ENCODE measurements at regions not wholly inside any gene's neighbourhood (a gene's known extent, or its start where the extent isn't known, plus 50 kb on each side); places are given as distances from the start of the nearest gene placed in this dataset.

GRCh38 chr6:106886922-106887797 is 87.4 kb downstream of the CD24 start:
- whole genome bisulfite sequencing, 2 donors, result 54% methylated on average over 8 of the region's 8 CpGs
- H3K27ac ChIP-seq (ENCODE audit: low read depth in 2 of 2, low read length in 1 of 2), result peak overlapping the region; percentile 7 to 33

GRCh38 chr6:106886081-106886843 is 88.3 kb downstream of the CD24 start:
- Histone ChIP-seq H3K4me1 (ENCODE audit: control insufficient read depth in 2 of 2, insufficient read depth in 2 of 2, low read length in 1 of 2) (peaks cover 0 to 2% of the 10 kb centered on the region in 2 donors), H3K36me3 (ENCODE audit: control insufficient read depth in 2 of 2, insufficient read depth in 2 of 2, low read length in 1 of 2) (no peaks in the 10 kb centered on the region), H3K27ac (ENCODE audit: low read depth in 2 of 2, low read length in 1 of 2) (peak overlapping the region in 1 of 2 donors; percentile 78), H3K4me3 (ENCODE audit: low read depth in 1 of 2, low read length in 2 of 2) (no peak overlapping the region), H3K27me3 (ENCODE audit: control insufficient read depth in 1 of 2, insufficient read depth in 2 of 2, low read length in 2 of 2) (no peaks in the 10 kb centered on the region), H3K9me3 (ENCODE audit: control insufficient read depth in 2 of 2, insufficient read depth in 1 of 2, low read depth in 1 of 2, low read length in 1 of 2) (no peaks in the 10 kb centered on the region)
- WGBS, 2 donors, result 57 to 60% methylated on average over 9 of the region's 9 CpGs

More at GRCh38 chr6:106886922-106887797, 87.4 kb downstream of the CD24 start:
- Histone ChIP-seq H3K9me3 (ENCODE audit: control insufficient read depth in 2 of 2, insufficient read depth in 1 of 2, low read depth in 1 of 2, low read length in 1 of 2) (no peaks in the 10 kb centered on the region), H3K4me1 (ENCODE audit: control insufficient read depth in 2 of 2, insufficient read depth in 2 of 2, low read length in 1 of 2) (peaks cover 0 to 2% of the 10 kb centered on the region in 2 donors), H3K36me3 (ENCODE audit: control insufficient read depth in 2 of 2, insufficient read depth in 2 of 2, low read length in 1 of 2) (no peaks in the 10 kb centered on the region), H3K27me3 (ENCODE audit: control insufficient read depth in 1 of 2, insufficient read depth in 2 of 2, low read length in 2 of 2) (no peaks in the 10 kb centered on the region), H3K4me3 (ENCODE audit: low read depth in 1 of 2, low read length in 2 of 2) (no peak overlapping the region)

- Histone ChIP-seq H3K9me3 (ENCODE audit: control insufficient read depth in 2 of 2, insufficient read depth in 1 of 2, low read depth in 1 of 2, low read length in 1 of 2) (no peaks in the 10 kb centered on the region), H3K27me3 (ENCODE audit: control insufficient read depth in 1 of 2, insufficient read depth in 2 of 2, low read length in 2 of 2) (no peaks in the 10 kb centered on the region), H3K36me3 (ENCODE audit: control insufficient read depth in 2 of 2, insufficient read depth in 2 of 2, low read length in 1 of 2) (no peaks in the 10 kb centered on the region), H3K27ac (ENCODE audit: low read depth in 2 of 2, low read length in 1 of 2) (peak overlapping the region; percentile 67 to 78), H3K4me1 (ENCODE audit: control insufficient read depth in 2 of 2, insufficient read depth in 2 of 2, low read length in 1 of 2) (peaks cover 0 to 2% of the 10 kb centered on the region in 2 donors), H3K4me3 (ENCODE audit: low read depth in 1 of 2, low read length in 2 of 2) (no peak overlapping the region)
- 36 to 51% methylated on average over 4 of the region's 4 CpGs for WGBS, 2 donors
These were observed 88.8 kb downstream of the CD24 start for GRCh38 chr6:106885679-106886078.

GRCh38 chr6:106884576-106884975 is 90.0 kb downstream of the CD24 start:
- 88 to 89% methylated on average over 6 of the region's 6 CpGs for WGBS, 2 donors
- H3K27me3 ChIP-seq (ENCODE audit: control insufficient read depth in 1 of 2, insufficient read depth in 2 of 2, low read length in 2 of 2), result no peaks in the 10 kb centered on the region
- no peaks in the 10 kb centered on the region for H3K36me3 ChIP-seq (ENCODE audit: control insufficient read depth in 2 of 2, insufficient read depth in 2 of 2, low read length in 1 of 2)
- H3K4me1 ChIP-seq (ENCODE audit: control insufficient read depth in 2 of 2, insufficient read depth in 2 of 2, low read length in 1 of 2), result peaks cover 0 to 2% of the 10 kb centered on the region in 2 donors
- H3K27ac ChIP-seq (ENCODE audit: low read depth in 2 of 2, low read length in 1 of 2), result peak overlapping the region; percentile 12 to 65
- no peak overlapping the region for H3K4me3 ChIP-seq (ENCODE audit: low read depth in 1 of 2, low read length in 2 of 2)
- H3K9me3 ChIP-seq (ENCODE audit: control insufficient read depth in 2 of 2, insufficient read depth in 1 of 2, low read depth in 1 of 2, low read length in 1 of 2), result no peaks in the 10 kb centered on the region

- peak overlapping the region; percentile 50 to 73 for H3K27ac ChIP-seq (ENCODE audit: low read depth in 2 of 2, low read length in 1 of 2)
- H3K27me3 ChIP-seq (ENCODE audit: control insufficient read depth in 1 of 2, insufficient read depth in 2 of 2, low read length in 2 of 2), result no peaks in the 10 kb centered on the region
- no peaks in the 10 kb centered on the region for H3K36me3 ChIP-seq (ENCODE audit: control insufficient read depth in 2 of 2, insufficient read depth in 2 of 2, low read length in 1 of 2)
- peaks cover 0 to 2% of the 10 kb centered on the region in 2 donors for H3K4me1 ChIP-seq (ENCODE audit: control insufficient read depth in 2 of 2, insufficient read depth in 2 of 2, low read length in 1 of 2)
- no peaks in the 10 kb centered on the region for H3K9me3 ChIP-seq (ENCODE audit: control insufficient read depth in 2 of 2, insufficient read depth in 1 of 2, low read depth in 1 of 2, low read length in 1 of 2)
- no peak overlapping the region for H3K4me3 ChIP-seq (ENCODE audit: low read depth in 1 of 2, low read length in 2 of 2)
- whole genome bisulfite sequencing, 2 donors, result 51 to 65% methylated on average over 4 of the region's 4 CpGs
These were observed 90.7 kb downstream of the CD24 start for GRCh38 chr6:106883808-106884262.

- H3K27ac ChIP-seq (ENCODE audit: low read depth in 2 of 2, low read length in 1 of 2), result peak overlapping the region; percentile 73 to 79
- H3K36me3 ChIP-seq (ENCODE audit: control insufficient read depth in 2 of 2, insufficient read depth in 2 of 2, low read length in 1 of 2), result no peaks in the 10 kb centered on the region
- no peak overlapping the region for H3K4me3 ChIP-seq (ENCODE audit: low read depth in 1 of 2, low read length in 2 of 2)
- WGBS, 2 donors, result 85% methylated on average over 8 of the region's 8 CpGs
- no peaks in the 10 kb centered on the region for H3K27me3 ChIP-seq (ENCODE audit: control insufficient read depth in 1 of 2, insufficient read depth in 2 of 2, low read length in 2 of 2)
- no peaks in the 10 kb centered on the region for H3K9me3 ChIP-seq (ENCODE audit: control insufficient read depth in 2 of 2, insufficient read depth in 1 of 2, low read depth in 1 of 2, low read length in 1 of 2)
- no peaks in the 10 kb centered on the region for H3K4me1 ChIP-seq (ENCODE audit: control insufficient read depth in 2 of 2, insufficient read depth in 2 of 2, low read length in 1 of 2)
These were observed 91.7 kb downstream of the CD24 start for GRCh38 chr6:106882601-106883518.

- Histone ChIP-seq H3K27me3 (ENCODE audit: control insufficient read depth in 1 of 2, insufficient read depth in 2 of 2, low read length in 2 of 2) (no peaks in the 10 kb centered on the region), H3K9me3 (ENCODE audit: control insufficient read depth in 2 of 2, insufficient read depth in 1 of 2, low read depth in 1 of 2, low read length in 1 of 2) (no peaks in the 10 kb centered on the region), H3K36me3 (ENCODE audit: control insufficient read depth in 2 of 2, insufficient read depth in 2 of 2, low read length in 1 of 2) (no peaks in the 10 kb centered on the region), H3K4me3 (ENCODE audit: low read depth in 1 of 2, low read length in 2 of 2) (no peak overlapping the region), H3K4me1 (ENCODE audit: control insufficient read depth in 2 of 2, insufficient read depth in 2 of 2, low read length in 1 of 2) (no peaks in the 10 kb centered on the region), H3K27ac (ENCODE audit: low read depth in 2 of 2, low read length in 1 of 2) (peak overlapping the region in 1 of 2 donors; percentile 16)
These were observed 92.4 kb downstream of the CD24 start for GRCh38 chr6:106882138-106882537.

GRCh38 chr6:106880952-106881351 is 93.6 kb downstream of the CD24 start:
- no peak overlapping the region for H3K27ac ChIP-seq (ENCODE audit: low read depth in 2 of 2, low read length in 1 of 2)
- no peaks in the 10 kb centered on the region for H3K36me3 ChIP-seq (ENCODE audit: control insufficient read depth in 2 of 2, insufficient read depth in 2 of 2, low read length in 1 of 2)
- H3K9me3 ChIP-seq (ENCODE audit: control insufficient read depth in 2 of 2, insufficient read depth in 1 of 2, low read depth in 1 of 2, low read length in 1 of 2), result peaks cover under 1% of the 10 kb centered on the region in 2 donors
- WGBS, 2 donors, result 93 to 95% methylated on average over 3 of the region's 3 CpGs
- no peak overlapping the region for H3K4me3 ChIP-seq (ENCODE audit: low read depth in 1 of 2, low read length in 2 of 2)
- no peaks in the 10 kb centered on the region for H3K27me3 ChIP-seq (ENCODE audit: control insufficient read depth in 1 of 2, insufficient read depth in 2 of 2, low read length in 2 of 2)
- H3K4me1 ChIP-seq (ENCODE audit: control insufficient read depth in 2 of 2, insufficient read depth in 2 of 2, low read length in 1 of 2), result no peaks in the 10 kb centered on the region

- WGBS, 2 donors, result 94 to 95% methylated on average over 4 of the region's 4 CpGs
- Histone ChIP-seq H3K36me3 (ENCODE audit: control insufficient read depth in 2 of 2, insufficient read depth in 2 of 2, low read length in 1 of 2) (no peaks in the 10 kb centered on the region), H3K4me1 (ENCODE audit: control insufficient read depth in 2 of 2, insufficient read depth in 2 of 2, low read length in 1 of 2) (peaks cover 0 to 2% of the 10 kb centered on the region in 2 donors), H3K27ac (ENCODE audit: low read depth in 2 of 2, low read length in 1 of 2) (no peak overlapping the region), H3K27me3 (ENCODE audit: control insufficient read depth in 1 of 2, insufficient read depth in 2 of 2, low read length in 2 of 2) (no peaks in the 10 kb centered on the region), H3K9me3 (ENCODE audit: control insufficient read depth in 2 of 2, insufficient read depth in 1 of 2, low read depth in 1 of 2, low read length in 1 of 2) (peaks cover 2 to 3% of the 10 kb centered on the region in 2 donors), H3K4me3 (ENCODE audit: low read depth in 1 of 2, low read length in 2 of 2) (no peak overlapping the region)
These were observed 98.7 kb downstream of the CD24 start for GRCh38 chr6:106875782-106876321.
